Activated CD4-positive, alpha-beta T cell treated with anti-CD3 and anti-CD28 coated beads, Interleukin-2, amount 10 ng/mL, durations not matched to agents 24 days and 14 days (primary cell): ENCODE measurements at regions not wholly inside any gene's neighbourhood (a gene's known extent, or its start where the extent isn't known, plus 50 kb on each side); places are given as distances from the start of the nearest gene placed in this dataset.

Experiments
- DNase-seq: peaks from one replicate; pipeline ENCODE4 v3.0.0; 2022
- H3K27ac Mint-ChIP-seq: one replicate; pipeline ENCODE4 v1.8.0; 2022; ENCODE audit warnings: mild to moderate bottlenecking, mixed read lengths
- H3K27me3 Mint-ChIP-seq: one replicate; pipeline ENCODE4 v1.8.0; 2022; ENCODE audit warnings: mixed read lengths
- H3K36me3 Mint-ChIP-seq: one replicate; pipeline ENCODE4 v1.8.0; 2022; ENCODE audit warnings: low read depth, mild to moderate bottlenecking, mixed read lengths
- H3K4me1 Mint-ChIP-seq: one replicate; pipeline ENCODE4 v1.8.0; 2021; ENCODE audit warnings: mixed read lengths
- H3K4me3 Mint-ChIP-seq: one replicate; pipeline ENCODE4 v1.8.0; 2022; ENCODE audit warnings: mild to moderate bottlenecking, moderate library complexity, mixed read lengths
- H3K9me3 Mint-ChIP-seq: one replicate; pipeline ENCODE4 v1.8.0; 2021; ENCODE audit warnings: mixed read lengths
- intact Hi-C: fragments of 100-400 bp; cut with micrococcal nuclease; formaldehyde crosslinking; loops from one replicate; pipeline ENCODE4 v1.15.1; 2023

DNA sequence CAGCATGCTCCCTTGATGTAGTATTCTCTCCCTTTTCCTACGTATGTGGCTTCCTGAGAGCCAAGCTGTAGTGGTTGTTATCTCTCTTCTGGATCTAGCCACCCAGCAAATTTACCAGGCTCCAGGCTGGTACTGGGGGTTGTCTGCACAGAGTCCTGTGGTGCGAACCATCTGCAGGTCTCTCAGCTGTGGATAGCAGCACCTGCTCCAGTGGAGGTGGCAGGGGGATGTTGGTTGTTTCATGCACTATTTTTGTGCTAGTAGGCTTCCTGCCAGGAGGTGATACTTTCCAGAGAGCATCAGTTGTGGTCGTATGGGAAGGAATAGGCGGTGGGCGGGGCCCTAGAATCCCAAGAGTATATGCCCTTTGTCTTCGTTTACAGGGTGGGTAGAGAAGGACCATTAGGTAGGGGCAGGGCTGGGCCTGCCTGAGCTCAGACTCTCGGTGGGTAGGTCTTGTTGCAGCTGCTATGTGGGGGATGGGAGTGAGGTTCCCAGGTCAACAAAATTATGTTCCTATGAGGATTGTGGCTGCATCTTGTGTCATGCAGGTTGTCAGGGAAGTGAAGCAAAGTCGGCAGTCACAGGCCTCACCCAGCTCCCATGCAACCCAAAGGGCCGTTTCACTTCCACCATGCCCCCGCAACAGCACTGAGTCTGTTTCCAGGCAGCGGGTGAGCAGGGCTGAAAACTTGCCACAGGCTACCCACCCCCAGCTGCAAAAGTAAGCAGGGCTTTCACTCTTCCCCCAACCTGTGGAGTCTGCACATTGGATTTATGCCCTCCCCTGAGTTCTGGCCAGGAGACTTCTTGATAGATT, 1139.5 kb downstream of the BCL11A start:
- H3K4me1 Mint-ChIP-seq, result no peaks in the 10 kb centered on the region
- no peaks in the 10 kb centered on the region for H3K36me3 Mint-ChIP-seq
- no peak for DNase-seq
- no peak overlapping the region for H3K4me3 Mint-ChIP-seq
- H3K9me3 Mint-ChIP-seq, result peaks cover 8% of the 10 kb centered on the region
- H3K27me3 Mint-ChIP-seq, result no peaks in the 10 kb centered on the region
- intact Hi-C loops, result no loop called here
- no peak overlapping the region for H3K27ac Mint-ChIP-seq

DNA sequence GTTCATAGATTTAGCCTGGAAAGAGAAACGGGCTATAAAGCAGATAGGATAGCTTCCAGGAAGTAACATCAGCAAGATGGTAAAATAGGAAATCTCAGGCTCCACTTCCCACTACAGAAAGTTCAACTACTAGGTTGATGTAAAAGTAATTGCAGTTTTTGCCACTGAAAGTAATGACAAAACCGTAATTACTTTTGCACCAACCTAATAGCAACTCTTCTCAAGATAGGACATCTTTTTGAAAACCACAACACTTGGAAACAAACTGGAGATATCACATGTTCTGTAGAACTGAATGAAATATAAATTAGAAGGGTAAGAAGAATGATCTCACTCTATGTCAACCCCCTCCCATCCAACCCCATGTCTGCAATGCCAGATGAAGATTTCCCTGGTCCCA, 1154.3 kb downstream of the BCL11A start:
- no peak overlapping the region for H3K27ac Mint-ChIP-seq
- no peak overlapping the region for H3K4me3 Mint-ChIP-seq
- no peak for DNase-seq
- intact Hi-C loops, result no loop called here
- no peaks in the 10 kb centered on the region for H3K27me3 Mint-ChIP-seq
- peaks cover 4% of the 10 kb centered on the region for H3K9me3 Mint-ChIP-seq
- H3K4me1 Mint-ChIP-seq, result no peaks in the 10 kb centered on the region
- no peaks in the 10 kb centered on the region for H3K36me3 Mint-ChIP-seq

DNA sequence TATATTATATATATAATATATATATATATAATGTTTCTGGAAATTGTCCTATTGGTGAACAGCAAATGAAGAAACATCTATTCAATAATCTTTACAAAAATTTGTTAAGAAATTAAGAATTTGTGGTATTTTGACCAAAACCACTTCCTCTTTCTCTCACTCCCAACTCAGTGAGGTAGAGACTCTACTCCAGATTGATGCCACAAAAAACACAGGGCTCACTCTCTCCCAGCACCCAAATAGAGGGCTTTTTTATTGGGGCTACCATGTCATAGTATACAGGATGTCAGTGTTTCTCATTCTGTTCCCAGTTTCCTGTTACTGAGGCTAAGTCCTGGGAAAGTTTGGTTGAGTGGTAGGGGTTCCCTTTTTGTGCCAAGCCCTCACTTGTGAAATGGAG, 1155.4 kb downstream of the BCL11A start:
- no peaks in the 10 kb centered on the region for H3K27me3 Mint-ChIP-seq
- no peaks in the 10 kb centered on the region for H3K4me1 Mint-ChIP-seq
- H3K36me3 Mint-ChIP-seq, result no peaks in the 10 kb centered on the region
- H3K27ac Mint-ChIP-seq, result no peak overlapping the region
- intact Hi-C loops, result no loop called here
- no peak overlapping the region for H3K4me3 Mint-ChIP-seq
- DNase-seq, result no peak
- H3K9me3 Mint-ChIP-seq, result no peaks in the 10 kb centered on the region

DNA sequence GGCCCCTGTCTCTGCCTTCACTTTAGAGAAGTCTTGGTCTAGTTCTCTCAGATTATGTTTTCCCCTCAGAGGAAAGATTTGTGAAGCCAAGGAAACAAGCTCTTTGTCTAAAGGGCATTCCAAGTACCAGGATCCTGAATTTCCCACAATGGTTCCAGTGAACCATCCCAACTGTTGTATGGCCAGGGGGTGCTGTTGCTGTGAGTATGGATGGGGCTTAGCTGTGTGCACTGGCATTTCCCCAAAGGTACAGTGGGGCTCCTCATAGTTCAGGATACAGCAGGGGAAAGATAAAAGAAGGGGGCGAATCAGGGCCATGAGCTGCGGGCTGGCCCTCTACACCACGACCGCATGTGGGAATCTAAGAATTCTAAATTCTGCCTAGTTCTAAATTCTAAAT, 1154.0 kb upstream of the FANCL start:
- Mint-ChIP-seq H3K4me1 (no peaks in the 10 kb centered on the region), H3K9me3 (no peaks in the 10 kb centered on the region), H3K27ac (no peak overlapping the region), H3K27me3 (no peaks in the 10 kb centered on the region), H3K36me3 (no peaks in the 10 kb centered on the region), H3K4me3 (no peak overlapping the region)
- DNase-seq, result no peak
- intact Hi-C loops, result no loop called here

DNA sequence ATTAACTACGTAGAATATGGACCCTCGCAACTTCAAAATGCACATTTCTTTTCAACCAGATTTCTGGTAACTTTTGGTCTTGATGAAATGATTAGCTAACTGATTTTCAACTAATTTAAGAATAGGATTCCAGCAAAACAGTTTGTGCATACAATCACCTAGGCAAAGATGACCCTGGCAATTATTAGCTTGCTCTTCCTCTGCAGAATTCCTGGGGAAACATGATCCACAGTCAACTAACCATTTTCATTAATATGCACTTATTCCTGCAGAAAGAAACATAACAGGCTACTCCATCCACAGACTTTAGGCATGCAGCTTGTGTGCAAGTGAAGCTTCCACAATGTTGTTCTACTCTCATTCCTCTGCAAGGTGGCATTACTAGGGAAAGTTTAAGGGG, 1150.8 kb upstream of the FANCL start:
- Mint-ChIP-seq H3K27ac (no peak overlapping the region), H3K9me3 (no peaks in the 10 kb centered on the region), H3K36me3 (no peaks in the 10 kb centered on the region), H3K27me3 (no peaks in the 10 kb centered on the region), H3K4me1 (no peaks in the 10 kb centered on the region), H3K4me3 (no peak overlapping the region)
- intact Hi-C loops, result no loop called here
- DNase-seq, result no peak

DNA sequence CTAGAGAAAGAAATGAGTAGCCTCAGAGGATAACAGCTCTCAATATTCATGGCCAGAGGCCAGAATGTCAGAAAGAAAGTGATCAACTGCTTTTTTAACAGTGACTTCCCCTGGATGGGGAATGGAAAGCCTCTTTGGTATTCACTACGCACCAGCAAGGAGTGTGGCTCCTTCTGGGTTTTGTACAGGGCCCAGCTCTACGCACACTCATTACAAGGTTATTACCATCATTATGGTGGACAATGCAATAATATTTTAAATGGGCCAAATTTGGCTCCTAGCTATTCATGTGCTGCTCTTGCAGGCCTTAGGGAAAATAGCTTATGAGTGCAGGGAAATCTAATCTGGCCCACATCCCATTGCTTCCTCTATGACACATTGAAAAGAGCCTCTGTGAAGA, 1149.5 kb upstream of the FANCL start:
- intact Hi-C loops, result no loop called here
- Mint-ChIP-seq H3K4me1 (no peaks in the 10 kb centered on the region), H3K27me3 (no peaks in the 10 kb centered on the region)

DNA sequence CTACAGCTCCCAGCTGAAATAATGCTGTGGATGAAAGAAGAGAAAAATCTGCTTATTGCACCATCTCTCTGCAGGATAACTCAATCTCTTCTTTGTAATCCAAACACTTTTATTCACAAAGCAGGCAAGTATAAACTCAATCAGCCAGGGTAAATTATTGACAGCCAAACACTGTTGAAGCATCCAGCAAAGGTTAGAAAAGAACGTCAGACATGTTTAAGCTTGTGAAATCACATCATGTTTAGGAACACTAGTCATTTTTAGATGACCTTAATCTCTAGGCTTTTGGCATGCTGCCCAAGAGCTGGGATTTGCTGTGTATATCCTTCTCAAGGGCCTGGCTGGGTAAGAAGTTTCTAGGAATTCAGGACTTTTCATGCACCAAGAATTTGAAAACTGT, 1148.1 kb upstream of the FANCL start:
- H3K4me1 Mint-ChIP-seq, result no peaks in the 10 kb centered on the region
- no peak overlapping the region for H3K27ac Mint-ChIP-seq
- no peaks in the 10 kb centered on the region for H3K9me3 Mint-ChIP-seq
- no peaks in the 10 kb centered on the region for H3K36me3 Mint-ChIP-seq
- intact Hi-C loops, result no loop called here
- no peaks in the 10 kb centered on the region for H3K27me3 Mint-ChIP-seq
- no peak for DNase-seq
- H3K4me3 Mint-ChIP-seq, result no peak overlapping the region

More for the DNA sequence above, 1149.5 kb upstream of the FANCL start:
- H3K36me3 Mint-ChIP-seq, result no peaks in the 10 kb centered on the region
- H3K9me3 Mint-ChIP-seq, result no peaks in the 10 kb centered on the region
- no peak overlapping the region for H3K27ac Mint-ChIP-seq
- no peak for DNase-seq
- H3K4me3 Mint-ChIP-seq, result no peak overlapping the region

DNA sequence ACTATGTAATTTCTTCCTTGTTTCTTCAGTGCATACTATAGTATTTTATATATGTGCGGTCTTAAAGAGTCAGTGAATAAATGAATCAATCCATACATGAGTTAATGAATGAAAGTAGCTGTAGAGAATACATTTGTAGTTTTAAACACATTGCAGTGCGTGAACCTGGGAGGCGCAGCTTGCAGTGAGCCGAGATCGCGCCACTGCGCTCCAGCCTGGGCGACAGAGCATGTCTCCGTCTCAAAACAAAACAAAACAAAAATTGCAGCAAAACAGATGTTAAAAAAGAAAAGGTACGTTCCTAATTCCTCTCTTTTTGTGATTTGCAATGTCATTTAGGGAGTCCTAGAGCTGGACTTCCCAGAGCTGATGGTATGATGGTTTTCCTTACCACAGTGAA, 1144.8 kb upstream of the FANCL start:
- no peak for DNase-seq
- no peak overlapping the region for H3K27ac Mint-ChIP-seq
- no peaks in the 10 kb centered on the region for H3K4me1 Mint-ChIP-seq
- intact Hi-C loops, result no loop called here
- H3K36me3 Mint-ChIP-seq, result no peaks in the 10 kb centered on the region
- no peaks in the 10 kb centered on the region for H3K27me3 Mint-ChIP-seq
- no peak overlapping the region for H3K4me3 Mint-ChIP-seq
- no peaks in the 10 kb centered on the region for H3K9me3 Mint-ChIP-seq

DNA sequence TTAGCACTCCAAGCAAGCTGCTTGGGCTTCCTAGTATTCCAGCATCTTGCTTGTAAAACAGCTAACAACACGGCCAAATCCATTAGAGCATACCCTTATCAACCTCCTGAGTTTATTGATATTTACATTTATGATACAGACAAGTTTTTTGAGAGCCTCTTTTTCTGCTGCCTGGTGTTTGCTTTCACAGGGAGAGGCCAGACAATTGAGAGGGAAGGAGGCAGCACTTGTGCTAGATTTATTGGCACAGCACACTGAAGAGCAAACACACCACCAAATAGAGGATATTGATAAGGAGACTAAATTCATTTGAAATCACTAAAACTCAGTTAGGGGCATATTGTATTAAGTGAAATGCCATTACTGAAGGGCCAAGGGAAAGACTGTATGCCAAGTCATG, 1142.3 kb upstream of the FANCL start:
- Mint-ChIP-seq H3K27ac (no peak overlapping the region), H3K27me3 (no peaks in the 10 kb centered on the region), H3K4me1 (no peaks in the 10 kb centered on the region), H3K9me3 (no peaks in the 10 kb centered on the region), H3K4me3 (no peak overlapping the region), H3K36me3 (no peaks in the 10 kb centered on the region)
- intact Hi-C loops, result no loop called here
- DNase-seq, result no peak

DNA sequence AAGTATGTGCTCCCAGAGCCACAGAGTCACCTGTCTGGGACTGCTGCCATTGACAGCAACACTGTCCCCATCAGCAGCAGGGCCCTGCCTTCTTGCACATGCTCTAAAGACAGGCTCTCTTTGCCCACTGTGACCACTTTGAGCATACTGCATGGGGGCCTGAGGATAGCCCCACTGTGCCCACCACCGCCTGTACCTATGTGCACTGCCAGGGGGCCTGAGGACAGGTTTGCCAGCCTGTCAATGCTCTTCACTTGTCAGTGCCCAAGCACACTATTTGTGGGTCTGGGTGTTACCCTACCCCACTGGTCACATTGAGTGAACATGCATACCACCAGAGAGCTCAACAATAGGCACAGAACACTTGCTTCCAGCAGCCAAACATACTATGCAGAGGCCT, 1137.0 kb upstream of the FANCL start:
- no peaks in the 10 kb centered on the region for H3K4me1 Mint-ChIP-seq
- H3K36me3 Mint-ChIP-seq, result no peaks in the 10 kb centered on the region
- intact Hi-C loops, result no loop called here
- H3K27me3 Mint-ChIP-seq, result no peaks in the 10 kb centered on the region
- no peaks in the 10 kb centered on the region for H3K9me3 Mint-ChIP-seq
- H3K4me3 Mint-ChIP-seq, result no peak overlapping the region
- no peak for DNase-seq
- no peak overlapping the region for H3K27ac Mint-ChIP-seq

DNA sequence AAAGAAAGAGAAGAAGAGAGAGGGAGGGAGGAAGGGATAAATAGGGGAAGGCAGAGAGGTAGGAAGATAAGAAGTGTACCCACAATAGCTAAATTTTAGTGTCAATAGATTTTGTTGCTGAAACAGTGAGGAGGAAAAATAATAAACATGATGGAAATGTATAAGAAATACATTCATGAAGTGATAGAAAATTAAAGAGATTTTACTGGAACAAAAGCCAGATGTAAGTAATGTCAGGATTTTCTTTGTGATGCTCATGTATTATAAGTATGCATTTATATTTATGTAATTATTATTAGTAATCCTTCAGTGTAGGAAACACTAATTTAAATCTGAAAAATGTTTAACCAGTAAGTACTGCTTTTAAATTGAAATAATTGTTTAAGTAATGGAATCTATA, 1125.2 kb upstream of the FANCL start:
- Mint-ChIP-seq H3K4me1 (no peaks in the 10 kb centered on the region), H3K9me3 (no peaks in the 10 kb centered on the region), H3K27me3 (no peaks in the 10 kb centered on the region), H3K4me3 (no peak overlapping the region), H3K27ac (no peak overlapping the region), H3K36me3 (no peaks in the 10 kb centered on the region)
- no peak for DNase-seq
- intact Hi-C loops, result no loop called here

DNA sequence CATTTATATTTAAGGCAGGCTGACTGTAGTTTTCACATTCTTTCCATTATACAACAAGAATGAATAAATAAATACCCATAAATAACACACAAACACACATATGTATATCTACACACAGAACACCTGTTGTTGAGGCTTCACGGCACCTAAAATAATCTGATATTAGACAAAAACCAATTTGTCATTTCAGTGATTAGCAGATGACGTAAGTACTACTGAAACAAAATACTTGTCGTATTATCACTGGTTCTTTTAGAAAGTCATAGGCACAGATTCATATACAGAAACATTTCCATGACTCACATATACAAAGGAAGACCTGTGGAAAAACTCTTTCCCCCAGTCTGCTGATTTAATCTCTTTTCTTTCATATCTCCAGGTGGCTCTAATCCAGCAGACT, 1113.4 kb upstream of the FANCL start:
- no peak for DNase-seq
- Mint-ChIP-seq H3K4me3 (no peak overlapping the region), H3K4me1 (no peaks in the 10 kb centered on the region), H3K36me3 (no peaks in the 10 kb centered on the region), H3K27me3 (no peaks in the 10 kb centered on the region), H3K9me3 (peaks cover 8% of the 10 kb centered on the region), H3K27ac (no peak overlapping the region)
- intact Hi-C loops, result no loop called here

DNA sequence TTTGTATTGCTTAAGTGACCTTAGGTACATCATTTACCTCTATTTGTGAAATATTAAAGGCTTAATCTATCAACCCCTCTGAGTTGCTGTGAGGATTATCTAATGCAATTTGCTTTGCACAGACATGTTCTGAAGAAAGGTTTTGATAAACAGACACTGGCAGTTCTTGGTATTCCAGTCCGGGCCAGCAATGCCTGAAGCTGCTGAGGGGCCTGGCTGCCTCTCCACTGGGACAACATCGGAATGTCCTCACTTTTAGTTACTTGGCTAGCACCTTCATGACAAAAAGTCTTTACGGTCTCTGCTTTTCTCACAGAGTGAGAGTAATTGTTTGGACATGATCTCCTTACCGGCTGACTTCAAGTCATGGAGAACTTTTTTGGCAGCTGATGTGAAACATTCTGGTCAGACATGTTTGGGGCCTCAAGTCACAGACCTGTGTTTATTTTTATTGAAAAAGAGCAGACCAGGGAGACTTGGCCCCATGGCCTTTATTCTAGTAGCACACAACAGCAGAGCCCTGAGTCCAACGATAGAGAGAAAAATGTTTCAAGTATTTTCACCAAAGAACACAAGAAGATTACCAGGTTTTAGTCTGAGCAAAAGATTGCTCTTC, 1112.3 kb upstream of the FANCL start:
- no peaks in the 10 kb centered on the region for H3K4me1 Mint-ChIP-seq
- no peaks in the 10 kb centered on the region for H3K27me3 Mint-ChIP-seq
- H3K4me3 Mint-ChIP-seq, result no peak overlapping the region
- no peak overlapping the region for H3K27ac Mint-ChIP-seq
- intact Hi-C loops, result no loop called here
- no peak for DNase-seq
- H3K9me3 Mint-ChIP-seq, result peaks cover 8% of the 10 kb centered on the region
- no peaks in the 10 kb centered on the region for H3K36me3 Mint-ChIP-seq

DNA sequence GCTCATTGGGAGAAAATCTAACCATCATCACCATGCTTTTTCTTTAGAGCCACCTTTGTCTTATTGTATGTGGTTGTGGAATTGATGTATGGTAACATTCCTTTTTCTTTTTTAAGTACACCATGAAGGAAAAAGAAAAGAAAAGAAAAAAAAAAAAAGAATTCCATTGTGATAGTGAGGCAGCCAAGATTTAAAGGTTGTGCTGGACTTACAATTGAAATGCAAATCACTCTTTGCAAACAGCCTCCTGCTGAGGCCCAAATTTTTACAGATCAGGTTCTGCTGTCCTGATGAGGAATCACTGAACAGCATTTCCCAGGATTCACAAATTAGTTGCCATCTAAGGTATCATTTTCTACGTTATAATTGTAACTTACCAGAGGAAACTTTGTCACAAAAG, 1101.0 kb upstream of the FANCL start:
- H3K27ac Mint-ChIP-seq, result no peak overlapping the region
- H3K27me3 Mint-ChIP-seq, result no peaks in the 10 kb centered on the region
- no peaks in the 10 kb centered on the region for H3K36me3 Mint-ChIP-seq
- H3K4me3 Mint-ChIP-seq, result no peak overlapping the region
- no peak for DNase-seq
- H3K4me1 Mint-ChIP-seq, result no peaks in the 10 kb centered on the region
- intact Hi-C loops, result no loop called here
- no peaks in the 10 kb centered on the region for H3K9me3 Mint-ChIP-seq

DNA sequence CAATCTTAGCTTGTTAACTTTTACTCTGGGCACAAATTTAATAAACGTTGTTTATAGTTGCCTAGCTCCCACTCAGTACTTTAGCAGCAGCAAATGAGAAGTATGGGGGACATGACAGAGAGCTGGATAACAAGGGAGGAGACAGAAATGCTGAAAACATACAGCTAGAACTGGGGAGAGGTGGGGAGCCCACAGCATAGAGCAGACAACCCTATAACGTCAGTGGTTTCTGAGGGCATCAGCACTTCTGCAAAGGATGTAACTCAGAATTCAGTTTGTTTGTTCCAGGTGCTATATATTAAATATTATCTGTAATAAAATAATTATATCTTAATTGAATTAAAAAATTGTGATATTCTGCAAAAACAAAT, 1098.7 kb upstream of the FANCL start:
- Mint-ChIP-seq H3K36me3 (no peaks in the 10 kb centered on the region), H3K4me1 (no peaks in the 10 kb centered on the region), H3K9me3 (no peaks in the 10 kb centered on the region), H3K27me3 (no peaks in the 10 kb centered on the region), H3K4me3 (no peak overlapping the region), H3K27ac (no peak overlapping the region)
- intact Hi-C loops, result no loop called here
- no peak for DNase-seq
